Gastrocnemius medialis (tissue), 4 donors: ENCODE measurements at regions not wholly inside any gene's neighbourhood (a gene's known extent, or its start where the extent isn't known, plus 50 kb on each side); places are given as distances from the start of the nearest gene placed in this dataset.

Experiments used
- CTCF ChIP-seq, 5 experiments: fragments of 450-650 bp in 3 of 5; fragments of 200-600 bp in 2 of 5; sonication (generic) in 2 of 5; IDR thresholded peaks in 4 of 5; conservative IDR thresholded peaks in 1 of 5; 1 replicate in 4 of 5; 2 replicates in 1 of 5; pipeline ENCODE4 v1.5.1; 2016 to 2019; ENCODE audit warnings: antibody characterized with exemption in 5 of 5, mild to moderate bottlenecking in 3 of 5, moderate library complexity in 3 of 5
- POLR2A ChIP-seq, 2 donors: fragments of 450-650 bp; IDR thresholded peaks; one replicate each; pipeline ENCODE4 v1.6.1; 2017; ENCODE audit warnings: antibody characterized with exemption in 2 of 2, mild to moderate bottlenecking in 2 of 2, moderate library complexity in 2 of 2

DNA sequence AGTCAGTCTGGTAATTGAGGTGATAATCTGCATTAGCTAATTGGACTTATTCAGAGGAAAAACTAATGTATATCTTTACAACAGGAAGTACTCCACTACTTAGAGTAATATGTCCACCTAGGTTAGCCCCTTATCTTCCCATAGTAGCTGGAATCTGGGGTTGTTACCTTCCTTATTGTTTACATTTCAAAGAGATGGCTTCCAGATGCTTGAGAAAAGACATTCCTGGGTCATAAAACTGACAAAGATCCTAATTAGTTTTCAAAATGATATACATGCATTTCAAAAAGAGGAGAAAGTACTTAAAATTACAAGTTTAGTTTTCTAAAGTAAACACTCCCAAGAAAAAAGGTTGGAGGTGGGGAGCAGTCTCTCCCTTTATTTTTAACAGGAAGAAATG, 78.1 kb downstream of the RPL10L start:
- TF ChIP-seq CTCF (IDR thresholded peaks at IDR 0.05 in 4 of 5, conservative IDR thresholded peaks at IDR 0.05 in 1 of 5) (no peak), POLR2A (IDR thresholded peaks at IDR 0.05) (no peak)
